Activated CD4-positive, alpha-beta T cell treated with anti-CD3 and anti-CD28 coated beads, Interleukin-2, amount 10 ng/mL, durations not matched to agents 24 days and 14 days (primary cell): ENCODE measurements at regions not wholly inside any gene's neighbourhood (a gene's known extent, or its start where the extent isn't known, plus 50 kb on each side); places are given as distances from the start of the nearest gene placed in this dataset.

Source experiments
- DNase-seq: peaks from one replicate; pipeline ENCODE4 v3.0.0; 2022
- H3K27ac Mint-ChIP-seq: one replicate; pipeline ENCODE4 v1.8.0; 2022; ENCODE audit warnings: mild to moderate bottlenecking, mixed read lengths
- H3K27me3 Mint-ChIP-seq: one replicate; pipeline ENCODE4 v1.8.0; 2022; ENCODE audit warnings: mixed read lengths
- H3K36me3 Mint-ChIP-seq: one replicate; pipeline ENCODE4 v1.8.0; 2022; ENCODE audit warnings: low read depth, mild to moderate bottlenecking, mixed read lengths
- H3K4me1 Mint-ChIP-seq: one replicate; pipeline ENCODE4 v1.8.0; 2021; ENCODE audit warnings: mixed read lengths
- H3K4me3 Mint-ChIP-seq: one replicate; pipeline ENCODE4 v1.8.0; 2022; ENCODE audit warnings: mild to moderate bottlenecking, moderate library complexity, mixed read lengths
- H3K9me3 Mint-ChIP-seq: one replicate; pipeline ENCODE4 v1.8.0; 2021; ENCODE audit warnings: mixed read lengths
- intact Hi-C: fragments of 100-400 bp; cut with micrococcal nuclease; formaldehyde crosslinking; loops from one replicate; pipeline ENCODE4 v1.15.1; 2023

DNA sequence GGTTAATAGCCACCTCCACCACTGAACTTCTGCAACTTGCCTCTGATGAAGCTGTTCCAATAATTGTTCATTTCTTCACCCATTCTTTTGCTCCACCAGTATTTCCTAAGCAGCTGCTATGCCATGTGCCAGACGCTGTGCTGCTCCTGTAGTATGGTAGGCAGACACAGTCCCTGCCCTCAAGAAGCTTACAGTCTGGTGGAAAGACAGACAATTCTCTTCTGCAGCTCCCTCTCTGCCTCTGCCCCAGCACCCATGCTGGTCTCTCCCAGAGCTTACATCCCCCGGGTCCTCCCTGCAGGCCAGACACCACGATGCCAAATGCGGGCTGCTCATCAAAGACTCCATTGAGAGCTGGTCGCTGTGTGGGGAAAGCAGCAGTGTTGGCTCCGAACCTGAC is 111.6 kb upstream of the ESRRB start:
- no peaks in the 10 kb centered on the region for H3K36me3 Mint-ChIP-seq
- intact Hi-C loops = no loop called here
- no peaks in the 10 kb centered on the region for H3K4me1 Mint-ChIP-seq
- peaks cover 4% of the 10 kb centered on the region for H3K9me3 Mint-ChIP-seq
- H3K27me3 Mint-ChIP-seq = peaks cover 7% of the 10 kb centered on the region
- H3K27ac Mint-ChIP-seq = no peak overlapping the region
- no peak overlapping the region for H3K4me3 Mint-ChIP-seq
- DNase-seq = no peak

DNA sequence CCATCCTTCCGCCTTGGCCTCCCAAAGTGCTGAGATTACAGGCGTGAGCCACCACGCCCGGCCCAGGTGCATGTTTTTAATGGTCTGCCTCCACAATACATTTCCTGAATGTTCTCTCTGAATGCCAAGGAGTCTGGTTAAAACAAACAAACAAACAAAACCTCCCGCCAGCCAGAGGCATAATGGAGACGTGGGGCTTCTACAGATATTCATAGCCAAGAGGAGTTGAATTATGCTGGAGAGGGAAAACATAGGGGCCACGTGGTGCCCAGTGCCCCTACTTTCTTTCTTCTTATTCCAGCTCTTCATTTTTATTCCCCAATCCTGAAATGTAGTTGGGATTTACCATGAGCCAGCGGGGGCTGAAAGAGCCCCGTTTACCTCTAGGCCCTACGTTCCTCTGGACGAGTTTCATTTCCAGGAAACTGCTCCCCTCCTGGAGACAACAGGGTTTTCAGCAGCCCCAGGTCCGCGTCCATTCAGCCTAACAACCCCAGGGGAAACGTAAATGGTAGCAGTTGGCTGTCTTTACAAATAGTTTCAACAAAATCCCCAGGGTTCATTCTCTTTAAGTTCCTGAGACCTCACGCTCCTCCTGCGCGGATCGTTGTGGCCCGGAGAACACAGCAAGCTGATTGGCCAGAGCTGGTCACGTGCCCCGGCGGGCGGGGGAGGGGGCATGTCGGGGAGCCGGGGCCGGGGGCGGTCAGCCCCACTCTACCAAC is 108.5 kb upstream of the ESRRB start:
- intact Hi-C loops = no loop called here
- no peaks in the 10 kb centered on the region for H3K36me3 Mint-ChIP-seq
- H3K4me3 Mint-ChIP-seq = peak overlapping the region; percentile 26
- peaks cover 7% of the 10 kb centered on the region for H3K27me3 Mint-ChIP-seq
- H3K27ac Mint-ChIP-seq = no peak overlapping the region
- peaks cover 4% of the 10 kb centered on the region for H3K9me3 Mint-ChIP-seq
- no peaks in the 10 kb centered on the region for H3K4me1 Mint-ChIP-seq
- DNase-seq = peak; percentile 62

DNA sequence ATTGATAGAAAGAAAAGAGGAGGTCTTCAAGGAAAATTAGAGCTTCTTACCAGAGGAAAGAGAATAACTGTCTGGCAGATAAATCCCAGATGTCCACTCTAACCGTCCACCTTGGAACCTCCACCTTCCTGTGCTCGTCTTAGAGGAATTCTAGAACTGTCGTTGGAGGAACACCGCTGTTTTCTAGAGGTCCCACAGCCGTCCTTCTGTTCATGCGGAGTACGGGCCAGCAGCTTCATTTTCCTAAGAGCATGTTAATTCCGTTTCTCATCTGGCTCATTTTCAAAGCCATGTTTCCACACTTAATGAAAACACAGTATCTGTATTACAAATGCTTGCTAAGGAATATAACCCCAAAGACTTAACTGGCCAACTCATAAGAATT is 107.9 kb upstream of the ESRRB start:
- Mint-ChIP-seq H3K27me3 (peaks cover 7% of the 10 kb centered on the region), H3K9me3 (peaks cover 4% of the 10 kb centered on the region), H3K36me3 (no peaks in the 10 kb centered on the region), H3K4me3 (no peak overlapping the region), H3K4me1 (no peaks in the 10 kb centered on the region), H3K27ac (no peak overlapping the region)
- no peak for DNase-seq
- intact Hi-C loops = no loop called here

DNA sequence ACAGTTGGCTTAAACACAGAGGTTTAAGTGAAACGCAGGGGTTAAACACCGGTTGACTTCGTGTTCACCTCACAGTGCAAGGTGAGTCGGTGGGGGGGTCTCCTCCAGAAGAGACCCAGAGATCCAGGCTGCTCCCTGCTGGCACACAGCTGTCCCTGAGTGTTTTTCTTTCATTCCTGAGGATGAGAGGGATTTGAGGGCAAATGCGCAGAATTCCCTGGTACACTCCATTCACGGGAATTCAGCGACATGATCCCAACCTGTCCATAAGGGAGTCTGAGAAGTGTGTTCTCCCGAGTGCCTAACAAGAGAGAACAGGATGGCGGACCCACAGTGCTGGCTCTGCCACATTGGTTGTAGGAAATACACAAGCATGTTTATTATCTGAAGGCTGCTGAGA is 107.2 kb upstream of the ESRRB start:
- no peak overlapping the region for H3K4me3 Mint-ChIP-seq
- H3K27me3 Mint-ChIP-seq = peaks cover 7% of the 10 kb centered on the region
- no peaks in the 10 kb centered on the region for H3K36me3 Mint-ChIP-seq
- H3K4me1 Mint-ChIP-seq = no peaks in the 10 kb centered on the region
- H3K27ac Mint-ChIP-seq = no peak overlapping the region
- peaks cover 4% of the 10 kb centered on the region for H3K9me3 Mint-ChIP-seq
- no peak for DNase-seq
- intact Hi-C loops = no loop called here

DNA sequence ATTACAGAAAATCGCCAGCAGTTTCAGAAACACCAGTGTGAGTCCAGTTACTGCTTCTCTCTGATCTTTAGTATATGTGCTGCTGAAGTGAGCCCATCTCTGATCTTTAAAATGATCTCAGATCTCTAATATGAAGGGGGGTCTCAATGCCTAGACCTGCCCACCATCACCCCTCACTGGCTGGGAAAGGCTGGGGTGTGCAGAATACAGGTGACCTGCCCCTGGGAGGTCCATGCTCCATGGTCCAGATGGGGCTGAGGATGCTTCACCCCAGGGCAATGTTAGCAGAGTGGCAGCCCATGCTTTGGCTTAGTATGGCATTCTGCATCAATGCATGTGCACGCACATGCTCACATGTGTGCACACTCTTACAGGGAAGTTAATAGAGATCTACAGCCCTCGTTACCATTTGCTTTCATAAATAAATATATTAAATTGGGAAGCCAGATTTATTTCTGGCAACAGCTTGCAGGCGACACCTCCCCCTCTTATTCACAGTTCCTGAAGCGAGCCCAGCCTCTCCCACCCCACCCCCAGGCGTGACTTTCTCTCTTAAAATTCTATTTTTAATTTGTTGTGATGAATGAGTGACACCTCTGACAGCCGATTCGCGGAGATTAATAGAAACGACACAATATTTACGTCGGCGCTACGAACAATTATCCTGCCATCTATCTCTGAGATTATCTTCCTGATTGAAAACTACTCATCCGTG is 104.7 kb upstream of the ESRRB start:
- Mint-ChIP-seq H3K9me3 (no peaks in the 10 kb centered on the region), H3K4me1 (no peaks in the 10 kb centered on the region), H3K27ac (no peak overlapping the region), H3K36me3 (no peaks in the 10 kb centered on the region), H3K27me3 (peaks cover 5% of the 10 kb centered on the region), H3K4me3 (no peak overlapping the region)
- DNase-seq = no peak
- intact Hi-C loops = no loop called here

DNA sequence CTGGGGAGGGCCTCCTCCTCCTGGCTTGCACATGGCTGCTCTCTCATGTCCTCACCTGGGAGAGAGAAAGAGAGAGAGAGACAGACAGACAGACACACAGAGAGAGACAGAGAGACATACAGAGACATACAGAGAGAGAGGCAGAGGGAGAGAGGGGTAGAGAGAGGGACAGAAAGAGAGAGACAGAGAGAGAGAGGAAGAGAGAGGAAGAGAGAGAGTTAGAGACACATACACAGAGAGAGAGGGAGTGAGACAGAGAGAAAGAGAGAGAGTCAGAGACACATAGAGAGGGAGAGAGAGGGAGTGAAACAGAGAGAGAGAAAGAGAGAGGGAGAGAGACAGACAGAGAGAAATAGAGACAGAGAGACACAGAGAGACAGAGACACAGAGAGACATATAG is 103.6 kb upstream of the ESRRB start:
- DNase-seq = no peak
- Mint-ChIP-seq H3K9me3 (no peaks in the 10 kb centered on the region), H3K27ac (no peak overlapping the region), H3K4me1 (no peaks in the 10 kb centered on the region), H3K4me3 (no peak overlapping the region), H3K36me3 (no peaks in the 10 kb centered on the region), H3K27me3 (peaks cover 4% of the 10 kb centered on the region)
- intact Hi-C loops = no loop called here

DNA sequence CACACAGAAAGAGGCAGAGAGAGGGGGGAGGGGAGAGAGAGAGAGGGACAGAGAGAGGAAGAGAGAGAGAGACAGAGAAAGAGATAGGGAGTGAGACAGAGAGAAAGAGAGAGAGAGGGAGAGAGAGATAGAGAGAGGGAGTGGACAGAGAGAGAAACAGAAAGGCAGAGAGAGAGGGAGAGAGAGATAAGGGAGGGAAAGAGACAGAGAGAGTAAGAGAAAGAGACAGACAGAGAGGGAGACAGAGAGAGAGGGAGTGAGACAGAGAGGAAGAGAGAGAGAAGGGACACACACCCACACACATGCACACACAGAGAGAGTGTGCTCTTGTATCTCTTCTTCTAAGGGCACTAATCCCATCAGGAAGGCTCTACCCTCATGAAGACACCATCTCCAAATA is 103.2 kb upstream of the ESRRB start:
- intact Hi-C loops = no loop called here
- Mint-ChIP-seq H3K27ac (no peak overlapping the region), H3K36me3 (no peaks in the 10 kb centered on the region), H3K9me3 (no peaks in the 10 kb centered on the region), H3K4me3 (no peak overlapping the region), H3K27me3 (peaks cover 4% of the 10 kb centered on the region), H3K4me1 (no peaks in the 10 kb centered on the region)
- DNase-seq = no peak

DNA sequence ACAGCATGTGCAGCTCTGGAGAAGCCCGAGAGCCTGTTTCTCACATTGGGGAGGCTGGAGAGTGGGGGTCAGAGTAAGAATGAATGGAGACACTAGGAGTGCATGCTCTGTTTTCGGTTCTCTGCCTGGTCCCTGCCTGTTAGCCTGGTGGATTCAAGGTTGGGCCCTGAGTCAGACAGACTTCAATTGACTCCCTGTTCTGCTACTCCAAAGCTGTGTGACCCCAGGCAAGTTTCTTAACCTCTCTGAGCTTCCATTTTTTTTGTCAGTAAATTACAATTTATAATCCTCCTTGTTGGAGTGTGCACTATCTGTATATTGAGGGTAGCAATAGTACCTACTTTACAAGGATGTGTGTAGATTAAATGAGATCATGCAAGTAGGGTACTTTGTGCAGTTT is 102.6 kb upstream of the ESRRB start:
- Mint-ChIP-seq H3K27me3 (peaks cover 4% of the 10 kb centered on the region), H3K27ac (no peak overlapping the region), H3K36me3 (no peaks in the 10 kb centered on the region), H3K9me3 (no peaks in the 10 kb centered on the region), H3K4me3 (no peak overlapping the region), H3K4me1 (no peaks in the 10 kb centered on the region)
- no peak for DNase-seq
- intact Hi-C loops = no loop called here

DNA sequence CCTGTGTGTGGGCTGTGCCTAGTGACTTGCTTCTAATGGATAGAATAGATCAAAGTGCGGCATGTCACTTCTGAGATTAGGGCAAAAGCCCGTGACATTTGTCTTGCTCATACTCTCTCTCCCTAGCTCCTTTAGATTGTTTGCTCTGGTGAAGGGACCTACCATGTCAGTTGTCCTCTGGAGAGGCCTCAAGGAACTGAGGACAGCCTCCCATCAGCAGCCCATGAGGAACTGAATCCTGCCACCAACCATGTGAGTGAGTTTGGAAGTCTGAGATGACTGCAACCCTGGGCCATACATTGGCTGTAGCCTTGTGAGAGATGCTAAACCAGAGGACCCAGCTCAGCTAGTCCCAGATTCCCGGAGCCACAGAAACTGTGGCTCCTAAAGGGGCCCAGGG is 101.6 kb upstream of the ESRRB start:
- no peak for DNase-seq
- Mint-ChIP-seq H3K9me3 (no peaks in the 10 kb centered on the region), H3K27ac (no peak overlapping the region), H3K36me3 (no peaks in the 10 kb centered on the region), H3K27me3 (no peaks in the 10 kb centered on the region), H3K4me3 (no peak overlapping the region), H3K4me1 (no peaks in the 10 kb centered on the region)
- intact Hi-C loops = no loop called here

DNA sequence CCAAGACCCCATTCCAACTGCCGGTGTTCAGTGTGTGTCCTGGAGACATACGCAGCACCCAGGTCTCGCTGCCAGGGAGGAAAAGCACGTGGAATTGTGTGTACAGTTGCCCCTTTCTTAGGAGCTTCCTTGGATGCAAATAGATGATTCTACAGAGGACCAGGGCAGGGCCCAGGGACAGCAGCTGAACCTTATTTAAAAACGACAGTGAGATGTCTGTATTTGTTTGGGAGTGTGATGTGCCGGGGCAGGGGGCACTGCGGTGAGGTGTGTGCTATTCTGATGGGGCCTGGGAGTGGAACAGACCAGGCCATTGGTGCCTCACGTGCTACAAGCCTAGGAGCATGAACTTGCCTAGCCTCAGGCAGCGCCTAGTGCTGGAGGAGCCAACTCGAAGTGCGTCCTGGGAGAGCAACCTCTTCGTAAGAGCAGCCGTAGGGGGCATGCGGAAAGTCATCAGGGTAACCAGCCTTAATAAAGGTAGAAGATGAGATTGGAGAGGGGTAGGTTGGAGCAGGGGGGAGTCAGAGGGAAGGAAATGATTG is 98.3 kb upstream of the ESRRB start:
- H3K9me3 Mint-ChIP-seq = no peaks in the 10 kb centered on the region
- H3K27ac Mint-ChIP-seq = no peak overlapping the region
- no peak overlapping the region for H3K4me3 Mint-ChIP-seq
- H3K27me3 Mint-ChIP-seq = no peaks in the 10 kb centered on the region
- H3K36me3 Mint-ChIP-seq = no peaks in the 10 kb centered on the region
- H3K4me1 Mint-ChIP-seq = no peaks in the 10 kb centered on the region
- intact Hi-C loops = no loop called here
- DNase-seq = no peak

DNA sequence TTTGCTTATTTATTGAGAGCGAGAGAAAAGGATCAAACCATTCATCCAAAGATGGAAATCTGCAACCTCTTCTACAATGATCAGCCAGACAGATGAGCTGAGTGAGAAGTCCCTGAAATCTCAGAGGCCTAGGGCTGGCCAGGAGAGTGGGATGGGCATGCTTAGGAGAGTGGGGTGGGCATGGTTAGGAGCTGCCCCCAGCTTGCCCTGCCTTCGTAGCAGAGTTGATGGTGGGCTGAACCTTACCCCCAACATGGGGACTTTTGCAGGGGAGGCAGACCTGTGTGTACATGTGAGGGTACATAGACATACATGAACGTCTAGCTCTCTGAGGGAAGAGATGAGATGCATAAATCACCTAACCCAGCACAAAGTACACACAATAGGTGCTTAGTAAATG is 95.7 kb upstream of the ESRRB start:
- no peaks in the 10 kb centered on the region for H3K9me3 Mint-ChIP-seq
- intact Hi-C loops = no loop called here
- no peak overlapping the region for H3K4me3 Mint-ChIP-seq
- H3K27ac Mint-ChIP-seq = no peak overlapping the region
- H3K4me1 Mint-ChIP-seq = no peaks in the 10 kb centered on the region
- H3K36me3 Mint-ChIP-seq = no peaks in the 10 kb centered on the region
- no peak for DNase-seq
- H3K27me3 Mint-ChIP-seq = peaks cover 11% of the 10 kb centered on the region

DNA sequence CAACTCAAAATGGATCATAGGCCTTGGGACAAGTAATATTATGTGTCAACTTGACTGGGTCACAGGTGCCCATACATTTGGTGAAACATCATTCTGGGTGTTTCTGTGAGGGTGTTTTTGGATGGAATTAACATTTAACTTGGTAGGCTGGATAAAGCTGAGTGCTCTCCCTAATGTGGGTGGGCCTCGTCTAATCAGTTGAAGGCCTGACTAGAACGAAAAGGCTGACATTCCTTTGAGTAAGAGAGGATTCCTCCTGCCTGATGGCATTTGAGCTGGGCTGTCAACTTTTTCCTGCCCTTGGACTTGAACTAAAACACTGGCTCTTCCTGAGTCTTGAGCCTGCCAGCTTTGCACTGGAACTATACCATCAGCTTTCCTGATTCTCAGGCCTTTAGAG is 93.4 kb upstream of the ESRRB start:
- Mint-ChIP-seq H3K4me3 (no peak overlapping the region), H3K9me3 (no peaks in the 10 kb centered on the region), H3K36me3 (no peaks in the 10 kb centered on the region), H3K4me1 (no peaks in the 10 kb centered on the region), H3K27ac (no peak overlapping the region), H3K27me3 (peaks cover 15% of the 10 kb centered on the region)
- intact Hi-C loops = no loop called here
- no peak for DNase-seq

DNA sequence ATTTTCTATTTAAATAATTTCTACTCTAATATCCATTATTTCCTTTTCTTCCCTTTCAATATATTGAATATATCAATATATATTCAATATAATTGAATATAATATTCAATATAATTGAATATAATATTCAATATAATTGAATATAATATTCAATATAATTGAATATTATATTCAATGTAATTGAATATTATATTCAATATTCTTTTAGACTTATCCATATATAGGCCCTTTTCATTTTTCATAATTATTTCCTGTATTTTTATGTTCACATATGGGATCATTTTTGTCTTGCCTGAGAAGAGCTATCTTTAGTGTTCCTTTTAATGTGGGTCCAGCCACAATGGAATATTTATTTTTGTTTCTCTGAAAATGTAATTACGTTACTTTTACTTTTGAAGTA is 88.9 kb upstream of the ESRRB start:
- Mint-ChIP-seq H3K27me3 (peaks cover 18% of the 10 kb centered on the region), H3K27ac (no peak overlapping the region), H3K4me3 (no peak overlapping the region), H3K4me1 (no peaks in the 10 kb centered on the region), H3K36me3 (no peaks in the 10 kb centered on the region), H3K9me3 (no peaks in the 10 kb centered on the region)
- no peak for DNase-seq
- intact Hi-C loops = no loop called here

DNA sequence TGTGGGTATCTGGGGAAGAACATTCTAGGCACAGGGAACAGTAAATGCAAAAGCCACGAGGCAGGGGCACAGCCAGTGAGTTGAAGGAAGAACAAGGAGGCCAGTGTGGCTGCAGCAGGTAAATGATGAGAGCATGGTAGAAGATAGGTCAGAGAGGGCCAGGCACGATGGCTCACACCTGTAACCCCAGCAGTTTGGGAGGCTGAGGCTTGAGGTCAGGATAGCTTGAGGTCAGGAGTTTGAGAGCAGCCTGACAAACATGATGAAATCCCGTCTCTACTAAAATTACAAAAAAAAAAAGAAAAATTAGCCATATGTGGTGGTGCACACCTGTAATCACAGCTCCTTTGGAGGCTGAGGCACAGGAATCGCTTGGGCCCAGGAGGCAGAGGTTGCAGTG is 86.7 kb upstream of the ESRRB start:
- no peak overlapping the region for H3K27ac Mint-ChIP-seq
- intact Hi-C loops = no loop called here
- no peaks in the 10 kb centered on the region for H3K36me3 Mint-ChIP-seq
- no peak for DNase-seq
- H3K4me3 Mint-ChIP-seq = no peak overlapping the region
- no peaks in the 10 kb centered on the region for H3K4me1 Mint-ChIP-seq
- no peaks in the 10 kb centered on the region for H3K9me3 Mint-ChIP-seq
- peaks cover 11% of the 10 kb centered on the region for H3K27me3 Mint-ChIP-seq

DNA sequence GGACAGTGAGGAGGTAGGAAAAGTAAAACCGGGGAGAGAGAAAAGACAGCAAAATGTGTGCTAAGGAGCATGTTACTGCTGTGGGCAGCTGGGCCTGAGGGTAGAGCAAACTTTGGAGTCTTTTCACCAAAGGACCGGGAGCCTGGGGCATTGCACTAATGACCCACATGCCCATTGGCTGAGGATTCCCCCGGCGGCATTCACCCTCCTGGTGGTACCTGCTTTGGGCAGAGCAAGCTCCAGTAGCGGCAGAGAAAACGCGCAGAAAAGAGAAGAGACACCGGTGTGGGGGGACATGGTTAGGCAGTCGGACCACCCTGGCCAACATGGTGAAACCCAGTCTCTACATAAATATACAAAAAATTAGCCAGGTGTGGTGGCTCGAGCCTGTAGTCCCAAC is 83.4 kb upstream of the ESRRB start:
- no peak for DNase-seq
- H3K4me3 Mint-ChIP-seq = no peak overlapping the region
- H3K36me3 Mint-ChIP-seq = no peaks in the 10 kb centered on the region
- H3K27ac Mint-ChIP-seq = no peak overlapping the region
- H3K4me1 Mint-ChIP-seq = no peaks in the 10 kb centered on the region
- intact Hi-C loops = no loop called here
- H3K27me3 Mint-ChIP-seq = peaks cover 6% of the 10 kb centered on the region
- no peaks in the 10 kb centered on the region for H3K9me3 Mint-ChIP-seq
